ENCODE measurements at regions not wholly inside any gene's neighbourhood (a gene's known extent, or its start where the extent isn't known, plus 50 kb on each side); places are given as distances from the start of the nearest gene placed in this dataset.

DNA sequence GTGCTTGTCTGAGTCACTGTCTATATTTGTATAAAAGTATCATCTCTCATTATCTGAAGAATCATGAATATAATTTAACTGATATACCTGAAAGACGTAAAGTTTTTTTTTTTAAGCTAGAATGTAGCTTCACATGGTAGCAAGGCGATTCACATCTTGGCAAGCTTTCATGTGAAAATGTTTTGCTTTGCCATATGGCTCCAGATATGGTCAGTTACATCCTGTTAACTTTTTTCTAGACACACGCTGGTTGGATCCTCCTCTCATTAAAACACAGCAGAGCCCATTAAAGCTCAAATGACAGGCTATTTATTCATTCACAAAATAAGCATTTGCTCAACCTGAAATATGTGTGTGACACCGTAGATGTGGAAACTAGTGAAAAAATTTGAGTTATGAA, 412.8 kb downstream of the KIF2B start:
- POLR2A ChIA-PET = interaction anchor here (0.6 kb wide), 1 partner anchor 396 kb away, joined by 4 read pairs; no protein-coding TSS in a partner anchor
- SMC1A ChIA-PET (ENCODE audit: uncharacterized antibody, unreplicated experiment) = no interaction called here
- no peaks in the 10 kb centered on the region for H3K27me3 ChIP-seq (replicated peaks in 1 of 2; ENCODE audit: control insufficient read depth in 2 of 2, insufficient read depth in 2 of 2, low read length in 1 of 2)
- H3K4me3 ChIP-seq = no peak overlapping the region
- DNase-seq (ENCODE audit: low read depth, low spot score) = no peak
- no peaks in the 10 kb centered on the region for H3K36me3 ChIP-seq (ENCODE audit: control insufficient read depth in 2 of 2, insufficient read depth in 2 of 2, low read length in 1 of 2)
- no peak overlapping the region for H3K4me2 ChIP-seq (ENCODE audit: control insufficient read depth, insufficient read depth)
- no peak for TF ChIP-seq YY1 (IDR thresholded peaks at IDR 0.05; ENCODE audit: low read depth, low read length)
- no peak for TF ChIP-seq RAD21 (IDR thresholded peaks at IDR 0.05; ENCODE audit: insufficient read depth, low read depth, low read length)
- no peak for TF ChIP-seq NFXL1 (IDR thresholded peaks at IDR 0.05; ENCODE audit: borderline replicate concordance)
- no peak for TF ChIP-seq BCL11A (IDR thresholded peaks at IDR 0.05; ENCODE audit: low read depth, low read length)
- TF ChIP-seq, protein P1, sequence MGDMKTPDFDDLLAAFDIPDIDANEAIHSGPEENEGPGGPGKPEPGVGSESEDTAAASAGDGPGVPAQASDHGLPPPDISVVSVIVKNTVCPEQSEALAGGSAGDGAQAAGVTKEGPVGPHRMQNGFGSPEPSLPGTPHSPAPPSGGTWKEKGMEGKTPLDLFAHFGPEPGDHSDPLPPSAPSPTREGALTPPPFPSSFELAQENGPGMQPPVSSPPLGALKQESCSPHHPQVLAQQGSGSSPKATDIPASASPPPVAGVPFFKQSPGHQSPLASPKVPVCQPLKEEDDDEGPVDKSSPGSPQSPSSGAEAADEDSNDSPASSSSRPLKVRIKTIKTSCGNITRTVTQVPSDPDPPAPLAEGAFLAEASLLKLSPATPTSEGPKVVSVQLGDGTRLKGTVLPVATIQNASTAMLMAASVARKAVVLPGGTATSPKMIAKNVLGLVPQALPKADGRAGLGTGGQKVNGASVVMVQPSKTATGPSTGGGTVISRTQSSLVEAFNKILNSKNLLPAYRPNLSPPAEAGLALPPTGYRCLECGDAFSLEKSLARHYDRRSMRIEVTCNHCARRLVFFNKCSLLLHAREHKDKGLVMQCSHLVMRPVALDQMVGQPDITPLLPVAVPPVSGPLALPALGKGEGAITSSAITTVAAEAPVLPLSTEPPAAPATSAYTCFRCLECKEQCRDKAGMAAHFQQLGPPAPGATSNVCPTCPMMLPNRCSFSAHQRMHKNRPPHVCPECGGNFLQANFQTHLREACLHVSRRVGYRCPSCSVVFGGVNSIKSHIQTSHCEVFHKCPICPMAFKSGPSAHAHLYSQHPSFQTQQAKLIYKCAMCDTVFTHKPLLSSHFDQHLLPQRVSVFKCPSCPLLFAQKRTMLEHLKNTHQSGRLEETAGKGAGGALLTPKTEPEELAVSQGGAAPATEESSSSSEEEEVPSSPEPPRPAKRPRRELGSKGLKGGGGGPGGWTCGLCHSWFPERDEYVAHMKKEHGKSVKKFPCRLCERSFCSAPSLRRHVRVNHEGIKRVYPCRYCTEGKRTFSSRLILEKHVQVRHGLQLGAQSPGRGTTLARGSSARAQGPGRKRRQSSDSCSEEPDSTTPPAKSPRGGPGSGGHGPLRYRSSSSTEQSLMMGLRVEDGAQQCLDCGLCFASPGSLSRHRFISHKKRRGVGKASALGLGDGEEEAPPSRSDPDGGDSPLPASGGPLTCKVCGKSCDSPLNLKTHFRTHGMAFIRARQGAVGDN (IDR thresholded peaks at IDR 0.05) = no peak
- TF ChIP-seq, protein P2, sequence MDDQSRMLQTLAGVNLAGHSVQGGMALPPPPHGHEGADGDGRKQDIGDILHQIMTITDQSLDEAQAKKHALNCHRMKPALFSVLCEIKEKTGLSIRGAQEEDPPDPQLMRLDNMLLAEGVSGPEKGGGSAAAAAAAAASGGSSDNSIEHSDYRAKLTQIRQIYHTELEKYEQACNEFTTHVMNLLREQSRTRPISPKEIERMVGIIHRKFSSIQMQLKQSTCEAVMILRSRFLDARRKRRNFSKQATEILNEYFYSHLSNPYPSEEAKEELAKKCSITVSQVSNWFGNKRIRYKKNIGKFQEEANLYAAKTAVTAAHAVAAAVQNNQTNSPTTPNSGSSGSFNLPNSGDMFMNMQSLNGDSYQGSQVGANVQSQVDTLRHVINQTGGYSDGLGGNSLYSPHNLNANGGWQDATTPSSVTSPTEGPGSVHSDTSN (IDR thresholded peaks at IDR 0.05; ENCODE audit: insufficient replicate concordance, low read depth, low read length) = no peak
- no peak for TF ChIP-seq HDAC2 (IDR thresholded peaks at IDR 0.05)
- TF ChIP-seq TCF3 (IDR thresholded peaks at IDR 0.05; ENCODE audit: borderline replicate concordance, insufficient read depth, low read depth, low read length) = no peak
- TF ChIP-seq NFIC (IDR thresholded peaks at IDR 0.05; ENCODE audit: low read depth, low read length) = no peak
- no peaks in the 10 kb centered on the region for H3K4me1 ChIP-seq (ENCODE audit: control insufficient read depth, insufficient read depth, low read length)
- intact Hi-C loops (cut with micrococcal nuclease; ENCODE audit: unreplicated experiment) = no loop called here
- RAD21 ChIA-PET (ENCODE audit: unreplicated experiment) = no interaction called here
- no TSS peak for BruUV-seq (replicated peaks)
- CTCF ChIA-PET = no interaction called here
- in situ Hi-C loops (cut with MboI) = no loop called here
- no peak overlapping the region for H3K9ac ChIP-seq (ENCODE audit: control insufficient read depth, insufficient read depth, low read length)
- no peaks in the 10 kb centered on the region for H3K9me3 ChIP-seq (replicated peaks; ENCODE audit: control insufficient read depth, insufficient read depth, low read length)
- no peak overlapping the region for H3K27ac ChIP-seq (ENCODE audit: control insufficient read depth, insufficient read depth)
- no peak overlapping the region for H2AFZ ChIP-seq (ENCODE audit: control insufficient read depth, low read depth, low read length)
- H3K79me2 ChIP-seq (ENCODE audit: control insufficient read depth, insufficient read depth, low read length) = no peaks in the 10 kb centered on the region
- ATAC-seq = no peak
- H4K20me1 ChIP-seq (ENCODE audit: control insufficient read depth, insufficient read depth) = no peaks in the 10 kb centered on the region
- FAIRE-seq = no peak
- 7% methylated on average over 4 of the region's 4 CpGs for WGBS (ENCODE audit: insufficient coverage, insufficient replicate concordance, low lambda C conversion rate, missing lambda C conversion rate)

Data from GM12878 (cell line).